Calu3 (cell line): ENCODE measurements at regions not wholly inside any gene's neighbourhood (a gene's known extent, or its start where the extent isn't known, plus 50 kb on each side); places are given as distances from the start of the nearest gene placed in this dataset.

ENCODE experiments used
- BruUV-seq: library from RNA; stranded (reverse); fragments of 400-500 nt; replicated peaks from 2 replicates; lab custom pipeline; 2021; lab: Mats Ljungman, UMichigan
- CTCF ChIA-PET: fragments of 300-600 bp; sonication (Branson Sonifier 250); formaldehyde crosslinking; loops from one replicate; lab custom pipeline; 2022; ENCODE audit warnings: antibody characterized with exemption; lab: Charles Lee
- DNase-seq: peaks from one replicate; pipeline ENCODE4 v3.0.0; 2022
- H3K27ac Mint-ChIP-seq: one replicate; pipeline ENCODE4 v1.8.0; 2022; ENCODE audit warnings: mixed read lengths; ENCODE audit not compliant: unreplicated experiment
- H3K27me3 Mint-ChIP-seq: one replicate; pipeline ENCODE4 v1.8.0; 2022; ENCODE audit warnings: mixed read lengths; ENCODE audit not compliant: unreplicated experiment
- H3K36me3 Mint-ChIP-seq: one replicate; pipeline ENCODE4 v1.8.0; 2022; ENCODE audit warnings: mild to moderate bottlenecking, moderate library complexity, mixed read lengths; ENCODE audit not compliant: insufficient read depth, unreplicated experiment
- H3K4me1 Mint-ChIP-seq: one replicate; pipeline ENCODE4 v1.8.0; 2022; ENCODE audit warnings: mild to moderate bottlenecking, low read depth, mixed read lengths; ENCODE audit not compliant: unreplicated experiment
- H3K4me3 Mint-ChIP-seq: one replicate; pipeline ENCODE4 v1.8.0; 2022; ENCODE audit warnings: mild to moderate bottlenecking, low read depth, moderate library complexity, mixed read lengths; ENCODE audit not compliant: unreplicated experiment
- H3K9me3 Mint-ChIP-seq: one replicate; pipeline ENCODE4 v1.8.0; 2022; ENCODE audit warnings: low read depth, mixed read lengths; ENCODE audit not compliant: unreplicated experiment
- CTCF ChIP-seq: fragments of 200-600 bp; IDR thresholded peaks from one replicate; pipeline ENCODE4 v1.8.0; 2022; ENCODE audit warnings: antibody characterized with exemption; ENCODE audit not compliant: unreplicated experiment
- intact Hi-C: fragments of 100-400 bp; cut with micrococcal nuclease; formaldehyde crosslinking; loops from one replicate; pipeline ENCODE4 v1.10.0; 2022; ENCODE audit not compliant: unreplicated experiment

DNA sequence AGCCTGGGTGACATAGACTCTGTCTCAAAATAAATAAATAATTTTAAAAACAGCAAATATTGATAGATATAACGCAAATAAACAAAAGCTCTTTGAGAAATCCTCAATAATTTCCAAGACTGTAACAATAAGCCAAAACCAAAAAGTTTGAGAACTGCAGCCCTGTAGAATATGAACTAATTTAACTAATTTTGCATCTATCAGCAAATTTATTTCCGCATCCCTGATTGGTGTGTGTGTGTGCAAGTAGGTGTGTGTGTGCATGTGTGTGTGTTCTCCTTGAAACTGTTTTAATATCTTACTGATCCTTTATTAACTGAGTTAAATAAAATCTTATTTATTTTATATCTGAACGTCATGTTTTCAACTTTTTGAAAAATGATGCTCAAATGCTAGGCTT is 67.0 kb upstream of the ISX start:
- DNase-seq = no peak
- peaks cover 5% of the 10 kb centered on the region for H3K9me3 Mint-ChIP-seq
- CTCF ChIA-PET = no interaction called here

GRCh38 chr22:35008213-35008612 is 57.7 kb upstream of the ISX start:
- H3K9me3 Mint-ChIP-seq = peaks cover 2% of the 10 kb centered on the region

More for the DNA sequence above, 67.0 kb upstream of the ISX start:
- no TSS peak for BruUV-seq
- intact Hi-C loops = no loop called here
- Mint-ChIP-seq H3K4me1 (no peaks in the 10 kb centered on the region), H3K27me3 (peaks cover 26% of the 10 kb centered on the region), H3K36me3 (no peaks in the 10 kb centered on the region), H3K4me3 (no peak overlapping the region), H3K27ac (no peak overlapping the region)
- TF ChIP-seq CTCF = no peak

DNA sequence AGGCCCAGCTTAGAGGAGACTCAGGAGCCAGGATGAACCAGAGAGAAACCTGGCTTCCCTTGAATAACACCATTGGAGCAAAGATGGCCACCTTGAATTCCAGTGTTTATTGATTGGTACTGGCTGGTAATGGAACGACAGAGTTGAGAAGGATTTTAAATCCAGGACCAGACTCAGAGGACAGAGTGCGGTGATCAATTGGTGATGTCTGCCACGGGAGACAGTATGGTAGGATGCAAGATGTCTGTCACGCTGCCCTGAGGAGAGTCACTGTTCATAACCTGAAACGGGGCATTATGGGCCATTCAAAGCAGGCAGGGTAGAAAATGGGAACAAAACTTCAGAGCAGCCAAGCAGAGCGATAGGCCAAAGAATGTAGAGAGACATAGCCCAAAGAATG is 55.4 kb upstream of the ISX start:
- Mint-ChIP-seq H3K27me3 (peaks cover 36% of the 10 kb centered on the region), H3K9me3 (no peaks in the 10 kb centered on the region), H3K36me3 (no peaks in the 10 kb centered on the region), H3K4me1 (no peaks in the 10 kb centered on the region), H3K27ac (no peak overlapping the region), H3K4me3 (no peak overlapping the region)
- no TSS peak for BruUV-seq
- no peak for TF ChIP-seq CTCF
- CTCF ChIA-PET = no interaction called here
- intact Hi-C loops = no loop called here
- DNase-seq = no peak

More at GRCh38 chr22:35008213-35008612, 57.7 kb upstream of the ISX start:
- no TSS peak for BruUV-seq
- no peak for TF ChIP-seq CTCF
- CTCF ChIA-PET = interaction anchor here (0.7 kb wide), 1 partner anchor 197 kb away, joined by 3 read pairs; no protein-coding TSS in a partner anchor
- Mint-ChIP-seq H3K36me3 (no peaks in the 10 kb centered on the region), H3K27me3 (peaks cover 25% of the 10 kb centered on the region), H3K4me3 (no peak overlapping the region), H3K27ac (no peak overlapping the region), H3K4me1 (no peaks in the 10 kb centered on the region)
- intact Hi-C loops = no loop called here
- DNase-seq = no peak

DNA sequence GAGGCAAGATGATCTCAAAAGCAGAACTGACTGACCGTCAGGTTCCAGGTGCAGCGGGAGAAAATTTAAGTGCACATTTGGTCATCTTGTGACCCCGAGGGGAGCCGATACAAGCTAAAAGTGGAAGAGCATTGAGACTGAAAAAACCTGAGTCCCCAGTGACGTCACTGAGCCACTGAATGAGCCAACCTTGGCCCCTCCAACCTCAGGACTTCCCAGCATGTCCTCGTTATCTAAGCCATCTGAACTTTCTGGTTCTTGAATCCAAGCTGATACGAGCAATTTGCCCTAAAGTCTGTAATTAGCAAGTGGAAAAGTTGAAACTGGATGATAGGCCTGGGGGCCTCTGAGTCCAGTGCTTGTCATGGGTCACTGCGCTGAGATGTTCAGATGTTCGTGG is 51.1 kb upstream of the ISX start:
- H3K27ac Mint-ChIP-seq = no peak overlapping the region
- TF ChIP-seq CTCF = no peak
- CTCF ChIA-PET = no interaction called here
- H3K4me3 Mint-ChIP-seq = no peak overlapping the region
- H3K9me3 Mint-ChIP-seq = no peaks in the 10 kb centered on the region
- H3K36me3 Mint-ChIP-seq = no peaks in the 10 kb centered on the region
- BruUV-seq = no TSS peak
- no peak for DNase-seq
- peaks cover 45% of the 10 kb centered on the region for H3K27me3 Mint-ChIP-seq
- intact Hi-C loops = no loop called here
- H3K4me1 Mint-ChIP-seq = no peaks in the 10 kb centered on the region
